ENCODE measurements at regions not wholly inside any gene's neighbourhood (a gene's known extent, or its start where the extent isn't known, plus 50 kb on each side); places are given as distances from the start of the nearest gene placed in this dataset.

- in situ Hi-C loops (cut with MboI; ENCODE audit: low pct_unique_long_range_greater_than_20kb, low sequenced_read_pairs, unreplicated experiment), result no loop called here
- DNase-seq (ENCODE audit: low spot score), result no peak
- TF ChIP-seq CTCF (IDR thresholded peaks at IDR 0.05; ENCODE audit: extremely low read depth, insufficient read depth, missing control alignments), result no peak
Measured at GRCh38 chr15:101120473-101120872, 131.4 kb downstream of the CHSY1 start.

Data from GM13977 (cell line).